ENCODE measurements at regions not wholly inside any gene's neighbourhood (a gene's known extent, or its start where the extent isn't known, plus 50 kb on each side); places are given as distances from the start of the nearest gene placed in this dataset.

DNA sequence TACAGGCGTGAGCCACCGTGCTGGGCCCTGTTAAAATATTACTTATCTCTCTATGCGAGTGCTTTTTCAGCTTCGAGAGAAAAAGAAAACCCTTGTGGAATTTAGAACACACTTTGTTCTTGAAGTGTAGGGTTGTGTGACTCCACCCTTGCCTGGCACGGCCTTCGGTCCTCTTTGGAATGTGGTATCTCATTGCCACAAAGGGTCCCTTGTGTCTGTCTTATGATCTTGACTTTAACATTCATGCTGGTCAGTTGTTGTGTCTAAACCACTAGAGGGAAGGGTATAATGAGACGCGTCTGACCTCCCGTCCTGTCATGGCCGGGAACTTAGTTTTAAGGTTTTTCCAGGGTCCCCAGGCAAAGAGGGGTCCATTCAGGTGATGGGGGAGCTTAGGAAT is 246.4 kb downstream of the VAPA start:
- Histone ChIP-seq H3K4me1 (ENCODE audit: control insufficient read depth in 2 of 2, insufficient read depth in 2 of 2, low read length in 2 of 2) (no peaks in the 10 kb centered on the region), H3K4me3 (ENCODE audit: low read length) (no peak overlapping the region), H3K27me3 (ENCODE audit: control insufficient read depth in 2 of 2, insufficient read depth in 2 of 2, low read length in 2 of 2) (peaks cover 0 to under 1% of the 10 kb centered on the region in 2 donors), H3K27ac (ENCODE audit: low read depth, low read length) (no peak overlapping the region), H3K9me3 (ENCODE audit: control insufficient read depth in 2 of 3, low read length in 3 of 3) (no peaks in the 10 kb centered on the region), H3K36me3 (ENCODE audit: control insufficient read depth in 2 of 3, insufficient read depth in 3 of 3, low read length in 3 of 3) (no peaks in the 10 kb centered on the region)
- no peaks in the 10 kb centered on the region for H3K4me1 Mint-ChIP-seq
- POLR2A ChIA-PET: no interaction called here
- H3K4me3 Mint-ChIP-seq: no peak overlapping the region
- H3K9me3 Mint-ChIP-seq: peaks cover 0 to 10% (median 3%) of the 10 kb centered on the region in 11 donors
- CTCF ChIA-PET: no interaction called here
- ATAC-seq (no peak), DNase-seq (no peak)
- peaks cover 0 to 7% (median 0%) of the 10 kb centered on the region in 5 donors for H3K27me3 Mint-ChIP-seq
- intact Hi-C loops (cut with micrococcal nuclease): no loop called here
- no peak overlapping the region for H3K27ac Mint-ChIP-seq
- H3K36me3 Mint-ChIP-seq: no peaks in the 10 kb centered on the region

DNA sequence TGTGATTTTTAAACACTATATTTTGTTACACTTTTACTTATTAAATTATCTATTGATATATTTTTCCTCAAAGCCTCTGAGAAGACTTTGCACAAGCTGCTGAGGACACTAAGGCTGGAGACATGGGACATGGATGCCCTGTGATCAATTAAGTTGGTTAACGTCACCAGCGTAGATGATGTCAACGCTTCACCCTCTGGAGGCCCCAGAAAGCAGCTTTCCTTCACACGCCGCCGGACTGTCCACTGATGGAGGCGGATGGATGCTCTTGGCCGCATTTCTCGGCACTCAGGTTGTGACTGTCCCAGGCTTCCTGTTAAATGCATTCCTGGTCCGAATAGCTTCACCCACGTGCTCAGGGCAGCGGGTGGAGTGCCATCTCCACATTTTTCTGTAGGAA is 247.5 kb downstream of the VAPA start:
- H3K27ac Mint-ChIP-seq: no peak overlapping the region
- H3K4me1 Mint-ChIP-seq: no peaks in the 10 kb centered on the region
- intact Hi-C loops (cut with micrococcal nuclease): no loop called here
- no peak for DNase-seq
- ChIA-PET POLR2A (interaction anchor here (0.5 kb wide), 1 partner anchor 636 kb away, joined by 4 read pairs; no protein-coding TSS in a partner anchor), CTCF (no interaction called here)
- Histone ChIP-seq H3K27ac (ENCODE audit: low read depth, low read length) (no peak overlapping the region), H3K9me3 (ENCODE audit: control insufficient read depth in 2 of 3, low read length in 3 of 3) (no peaks in the 10 kb centered on the region), H3K27me3 (ENCODE audit: control insufficient read depth in 2 of 2, insufficient read depth in 2 of 2, low read length in 2 of 2) (no peaks in the 10 kb centered on the region), H3K36me3 (ENCODE audit: control insufficient read depth in 2 of 3, insufficient read depth in 3 of 3, low read length in 3 of 3) (no peaks in the 10 kb centered on the region), H3K4me1 (ENCODE audit: control insufficient read depth in 2 of 2, insufficient read depth in 2 of 2, low read length in 2 of 2) (no peaks in the 10 kb centered on the region), H3K4me3 (ENCODE audit: low read length) (no peak overlapping the region)
- H3K9me3 Mint-ChIP-seq: peaks cover 0 to 4% (median 2%) of the 10 kb centered on the region in 11 donors
- H3K4me3 Mint-ChIP-seq: no peak overlapping the region
- H3K36me3 Mint-ChIP-seq: no peaks in the 10 kb centered on the region
- H3K27me3 Mint-ChIP-seq: peaks cover 0 to 7% (median 0%) of the 10 kb centered on the region in 5 donors
- no peak for ATAC-seq

DNA sequence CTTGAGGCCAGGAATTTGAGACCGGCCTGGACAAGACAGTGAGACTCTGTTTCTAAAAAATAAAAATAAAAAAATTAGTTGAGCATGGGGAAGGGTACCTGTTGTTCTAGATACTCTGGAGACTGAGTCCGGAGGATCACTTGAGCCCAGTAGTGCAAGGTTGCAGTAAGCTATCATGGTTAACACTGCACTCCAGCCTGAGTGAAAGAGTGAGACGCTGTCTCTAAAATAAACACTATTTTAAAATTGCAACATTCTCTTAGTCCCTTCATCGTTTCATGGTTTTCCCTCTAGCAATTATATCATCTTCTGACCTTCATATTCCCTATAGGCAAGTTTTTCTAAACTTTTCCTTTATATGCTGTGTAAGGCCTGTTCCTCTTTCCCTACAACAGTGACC is 248.5 kb downstream of the VAPA start:
- ChIA-PET CTCF (no interaction called here), POLR2A (no interaction called here)
- Mint-ChIP-seq H3K27me3 (peaks cover 0 to 7% (median 0%) of the 10 kb centered on the region in 5 donors), H3K36me3 (no peaks in the 10 kb centered on the region), H3K9me3 (peaks cover 0 to 3% (median 0%) of the 10 kb centered on the region in 11 donors), H3K4me1 (no peaks in the 10 kb centered on the region), H3K4me3 (no peak overlapping the region), H3K27ac (no peak overlapping the region)
- Histone ChIP-seq H3K27me3 (ENCODE audit: control insufficient read depth in 2 of 2, insufficient read depth in 2 of 2, low read length in 2 of 2) (no peaks in the 10 kb centered on the region), H3K9me3 (ENCODE audit: control insufficient read depth in 2 of 3, low read length in 3 of 3) (no peaks in the 10 kb centered on the region), H3K4me3 (ENCODE audit: low read length) (no peak overlapping the region), H3K4me1 (ENCODE audit: control insufficient read depth in 2 of 2, insufficient read depth in 2 of 2, low read length in 2 of 2) (no peaks in the 10 kb centered on the region), H3K36me3 (ENCODE audit: control insufficient read depth in 2 of 3, insufficient read depth in 3 of 3, low read length in 3 of 3) (no peaks in the 10 kb centered on the region), H3K27ac (ENCODE audit: low read depth, low read length) (no peak overlapping the region)
- no peak for ATAC-seq
- intact Hi-C loops (cut with micrococcal nuclease): no loop called here
- no peak for DNase-seq

DNA sequence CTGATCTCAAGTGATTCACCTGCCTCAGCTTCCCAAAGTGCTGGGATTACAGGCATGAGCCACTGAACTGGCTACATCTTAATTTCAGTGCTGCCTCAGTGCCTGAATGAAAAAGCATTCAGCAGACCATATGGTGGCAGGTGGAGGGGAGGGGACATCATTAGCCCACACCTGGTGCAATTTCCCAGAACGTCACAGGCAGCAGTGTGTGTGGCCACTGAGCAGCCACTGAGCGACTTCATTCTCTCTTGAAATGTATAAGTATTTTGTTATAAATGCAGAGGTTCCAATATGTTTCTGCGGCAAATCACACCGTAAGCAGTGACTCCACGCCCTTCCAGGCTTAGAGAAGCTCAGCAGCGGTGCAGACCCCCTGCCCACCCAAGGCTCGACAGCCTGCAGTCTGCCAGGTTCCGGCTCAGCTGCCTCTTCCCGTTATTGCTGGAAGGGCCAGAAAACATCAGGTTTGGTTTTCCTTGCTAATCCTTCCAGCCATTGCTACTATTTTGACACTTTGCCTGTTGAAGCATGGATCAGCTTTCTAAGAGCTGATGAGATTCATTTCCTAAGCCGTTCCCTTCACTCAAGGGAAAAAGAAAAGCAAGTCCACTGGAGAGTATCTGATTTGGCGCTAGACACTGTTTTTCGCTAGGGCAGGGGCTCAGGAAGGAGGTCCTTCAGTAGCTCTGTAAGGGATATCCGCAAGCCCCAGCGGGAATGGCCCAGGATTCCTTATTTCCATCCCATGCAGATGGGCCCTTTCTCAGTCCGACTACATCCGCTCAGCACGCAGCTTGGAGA is 250.7 kb downstream of the VAPA start:
- Histone ChIP-seq H3K4me3 (ENCODE audit: low read length) (no peak overlapping the region), H3K4me1 (ENCODE audit: control insufficient read depth in 2 of 2, insufficient read depth in 2 of 2, low read length in 2 of 2) (no peaks in the 10 kb centered on the region), H3K9me3 (ENCODE audit: control insufficient read depth in 2 of 3, low read length in 3 of 3) (no peaks in the 10 kb centered on the region), H3K27me3 (ENCODE audit: control insufficient read depth in 2 of 2, insufficient read depth in 2 of 2, low read length in 2 of 2) (no peaks in the 10 kb centered on the region), H3K36me3 (ENCODE audit: control insufficient read depth in 2 of 3, insufficient read depth in 3 of 3, low read length in 3 of 3) (no peaks in the 10 kb centered on the region), H3K27ac (ENCODE audit: low read depth, low read length) (no peak overlapping the region)
- ATAC-seq (no peak), DNase-seq (no peak)
- Mint-ChIP-seq H3K4me1 (no peaks in the 10 kb centered on the region), H3K36me3 (no peaks in the 10 kb centered on the region), H3K4me3 (no peak overlapping the region), H3K9me3 (no peaks in the 10 kb centered on the region), H3K27ac (no peak overlapping the region), H3K27me3 (peaks cover 0 to 5% (median 2%) of the 10 kb centered on the region in 5 donors)
- ChIA-PET POLR2A (no interaction called here), CTCF (no interaction called here)
- intact Hi-C loops (cut with micrococcal nuclease): no loop called here

DNA sequence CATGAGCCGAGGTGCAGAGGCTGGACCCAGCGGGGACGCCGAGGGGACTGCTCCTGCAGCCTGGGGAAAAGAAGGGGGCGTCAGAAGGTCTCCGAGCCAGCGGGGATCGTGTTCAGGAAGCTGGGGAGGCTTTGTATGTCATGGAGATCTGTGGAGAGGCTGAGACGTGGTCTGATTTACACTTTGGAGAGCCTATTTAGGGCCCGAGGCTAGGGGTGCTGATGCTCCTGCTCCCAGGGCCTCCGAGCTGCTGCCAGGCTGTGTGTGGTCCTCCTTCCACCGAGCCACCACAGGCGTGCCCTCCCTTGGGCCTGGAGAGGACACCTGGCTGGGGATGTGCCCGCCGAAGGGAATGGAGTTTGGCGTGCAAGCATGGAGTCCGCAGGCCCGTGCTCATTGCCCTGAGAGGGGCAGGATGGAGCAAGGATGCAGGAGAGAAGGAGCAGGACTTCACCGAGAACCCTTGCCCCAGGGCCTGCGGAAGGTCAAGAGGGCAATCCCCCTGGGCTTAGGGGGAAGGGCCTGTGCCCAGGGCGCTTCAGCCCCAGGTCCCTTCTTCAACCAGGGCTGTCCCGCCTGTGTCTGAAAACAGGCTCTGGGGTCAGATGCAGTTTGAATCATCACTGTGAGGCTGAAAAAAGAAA is 252.5 kb downstream of the VAPA start:
- no peak overlapping the region for H3K27ac ChIP-seq (ENCODE audit: low read depth, low read length)
- POLR2A ChIA-PET: no interaction called here
- ATAC-seq: no peak
- H3K9me3 Mint-ChIP-seq: no peaks in the 10 kb centered on the region
- intact Hi-C loops (cut with micrococcal nuclease): no loop called here
- no peaks in the 10 kb centered on the region for H3K4me1 ChIP-seq (ENCODE audit: control insufficient read depth in 2 of 2, insufficient read depth in 2 of 2, low read length in 2 of 2)
- CTCF ChIA-PET: no interaction called here
- DNase-seq: no peak
- no peaks in the 10 kb centered on the region for H3K36me3 Mint-ChIP-seq
- H3K27ac Mint-ChIP-seq: no peak overlapping the region
- no peaks in the 10 kb centered on the region for H3K36me3 ChIP-seq (ENCODE audit: control insufficient read depth in 2 of 3, insufficient read depth in 3 of 3, low read length in 3 of 3)
- H3K27me3 Mint-ChIP-seq: peaks cover 0 to 9% (median 0%) of the 10 kb centered on the region in 5 donors
- H3K4me3 ChIP-seq (ENCODE audit: low read length): no peak overlapping the region
- no peaks in the 10 kb centered on the region for H3K4me1 Mint-ChIP-seq
- no peaks in the 10 kb centered on the region for H3K9me3 ChIP-seq (ENCODE audit: control insufficient read depth in 2 of 3, low read length in 3 of 3)
- no peaks in the 10 kb centered on the region for H3K27me3 ChIP-seq (ENCODE audit: control insufficient read depth in 2 of 2, insufficient read depth in 2 of 2, low read length in 2 of 2)
- no peak overlapping the region for H3K4me3 Mint-ChIP-seq

DNA sequence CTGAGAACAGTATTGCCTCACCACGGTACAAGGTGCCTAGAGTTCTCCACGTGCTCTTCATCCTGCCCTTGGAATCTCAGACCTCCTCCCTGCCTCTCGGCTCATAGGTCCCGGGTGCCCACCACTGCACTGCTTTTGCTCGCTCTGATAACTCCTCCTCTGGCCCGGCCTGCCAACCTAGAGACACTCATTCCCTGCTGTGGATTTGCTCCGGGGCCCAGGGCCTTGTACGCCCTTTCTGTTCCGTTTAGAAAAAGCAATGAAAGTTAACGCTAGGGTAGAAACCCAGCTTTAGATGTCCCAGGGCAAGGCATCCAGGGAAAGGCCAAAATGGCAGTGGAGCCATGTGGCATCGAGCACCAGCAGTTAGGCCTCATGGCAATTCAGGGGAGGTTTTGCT is 253.9 kb downstream of the VAPA start:
- Mint-ChIP-seq H3K27me3 (peaks cover 0 to 13% (median 0%) of the 10 kb centered on the region in 5 donors), H3K27ac (no peak overlapping the region), H3K9me3 (no peaks in the 10 kb centered on the region), H3K36me3 (no peaks in the 10 kb centered on the region), H3K4me3 (no peak overlapping the region), H3K4me1 (no peaks in the 10 kb centered on the region)
- POLR2A ChIA-PET: no interaction called here
- Histone ChIP-seq H3K4me1 (ENCODE audit: control insufficient read depth in 2 of 2, insufficient read depth in 2 of 2, low read length in 2 of 2) (no peaks in the 10 kb centered on the region), H3K36me3 (ENCODE audit: control insufficient read depth in 2 of 3, insufficient read depth in 3 of 3, low read length in 3 of 3) (no peaks in the 10 kb centered on the region), H3K27ac (ENCODE audit: low read depth, low read length) (no peak overlapping the region), H3K27me3 (ENCODE audit: control insufficient read depth in 2 of 2, insufficient read depth in 2 of 2, low read length in 2 of 2) (no peaks in the 10 kb centered on the region), H3K9me3 (ENCODE audit: control insufficient read depth in 2 of 3, low read length in 3 of 3) (no peaks in the 10 kb centered on the region), H3K4me3 (ENCODE audit: low read length) (no peak overlapping the region)
- DNase-seq (no peak), ATAC-seq (no peak)
- intact Hi-C loops (cut with micrococcal nuclease): no loop called here
- CTCF ChIA-PET: no interaction called here

DNA sequence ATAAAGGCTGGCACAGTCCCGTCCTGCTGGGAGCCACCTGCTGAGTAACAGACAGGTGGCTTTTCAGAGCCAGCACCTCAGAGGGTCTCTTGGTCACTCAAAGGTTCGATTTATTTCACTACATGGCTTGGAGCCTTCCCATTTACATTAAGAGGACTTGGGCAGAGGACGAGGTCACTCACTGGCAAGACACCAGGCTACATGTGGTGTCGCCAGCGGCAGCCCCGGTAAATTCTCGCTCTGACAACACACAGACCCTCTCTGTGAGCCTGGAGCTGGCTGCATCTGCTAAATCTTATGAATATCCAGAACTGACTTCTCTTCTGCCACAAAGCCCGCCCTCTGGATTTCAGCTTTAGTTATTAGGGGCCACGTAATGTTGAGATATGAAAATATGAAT is 254.7 kb downstream of the VAPA start:
- no peaks in the 10 kb centered on the region for H3K36me3 ChIP-seq (ENCODE audit: control insufficient read depth in 2 of 3, insufficient read depth in 3 of 3, low read length in 3 of 3)
- ChIA-PET POLR2A (no interaction called here), CTCF (no interaction called here)
- H3K27ac Mint-ChIP-seq: no peak overlapping the region
- no peak for ATAC-seq
- intact Hi-C loops (cut with micrococcal nuclease): no loop called here
- H3K4me3 ChIP-seq (ENCODE audit: low read length): no peak overlapping the region
- no peak overlapping the region for H3K4me3 Mint-ChIP-seq
- no peaks in the 10 kb centered on the region for H3K9me3 Mint-ChIP-seq
- no peaks in the 10 kb centered on the region for H3K4me1 ChIP-seq (ENCODE audit: control insufficient read depth in 2 of 2, insufficient read depth in 2 of 2, low read length in 2 of 2)
- H3K36me3 Mint-ChIP-seq: no peaks in the 10 kb centered on the region
- H3K4me1 Mint-ChIP-seq: no peaks in the 10 kb centered on the region
- H3K27me3 Mint-ChIP-seq: peaks cover 0 to 13% (median 0%) of the 10 kb centered on the region in 5 donors
- no peak overlapping the region for H3K27ac ChIP-seq (ENCODE audit: low read depth, low read length)
- DNase-seq: no peak
- H3K9me3 ChIP-seq (ENCODE audit: control insufficient read depth in 2 of 3, low read length in 3 of 3): no peaks in the 10 kb centered on the region
- no peaks in the 10 kb centered on the region for H3K27me3 ChIP-seq (ENCODE audit: control insufficient read depth in 2 of 2, insufficient read depth in 2 of 2, low read length in 2 of 2)

Measured in naive thymus-derived CD4-positive, alpha-beta T cell (primary cell).